NT2/D1 (cell line): ENCODE measurements at regions not wholly inside any gene's neighbourhood (a gene's known extent, or its start where the extent isn't known, plus 50 kb on each side); places are given as distances from the start of the nearest gene placed in this dataset.

Experiments used
- SUZ12 ChIP-seq: IDR thresholded peaks from 2 replicates; pipeline ENCODE4 v1.6.1; 2011; ENCODE audit not compliant: insufficient read length, insufficient read depth; ENCODE audit errors: extremely low read depth
- YY1 ChIP-seq: IDR thresholded peaks from 2 replicates; pipeline ENCODE4 v1.6.1; 2011; ENCODE audit not compliant: insufficient read length, insufficient read depth
- ZNF274 ChIP-seq: IDR thresholded peaks from 2 replicates; pipeline ENCODE4 v1.6.1; 2011; ENCODE audit warnings: mild to moderate bottlenecking, low read depth, low read length

- TF ChIP-seq YY1 = no peak
- no peak for TF ChIP-seq SUZ12
- no peak for TF ChIP-seq ZNF274
These were observed 170.3 kb upstream of the VRK2 start for GRCh38 chr2:57876313-57876712.
